ENCODE measurements at regions not wholly inside any gene's neighbourhood (a gene's known extent, or its start where the extent isn't known, plus 50 kb on each side); places are given as distances from the start of the nearest gene placed in this dataset.

GRCh38 chr15:72925661-72926060, 126.6 kb upstream of the NEO1 start:
- no peak for DNase-seq (ENCODE audit: low read depth in 4 of 4, low spot score in 3 of 4)

- no peak for DNase-seq (ENCODE audit: low read depth in 4 of 4, low spot score in 3 of 4)
Measured at GRCh38 chr15:72923289-72923688, 129.0 kb upstream of the NEO1 start.

- no peak for DNase-seq (ENCODE audit: low read depth in 4 of 4, low spot score in 3 of 4)
Measured at GRCh38 chr15:72920551-72920950, 131.7 kb upstream of the NEO1 start.

GRCh38 chr15:72919936-72920465, 132.3 kb upstream of the NEO1 start:
- no peak for DNase-seq (ENCODE audit: low read depth in 4 of 4, low spot score in 3 of 4)

- DNase-seq (ENCODE audit: low read depth in 4 of 4, low spot score in 3 of 4): no peak
Measured at GRCh38 chr15:72916897-72917296, 133.3 kb upstream of the ADPGK start.

GRCh38 chr15:72916378-72916777, 132.8 kb upstream of the ADPGK start:
- DNase-seq (ENCODE audit: low read depth in 4 of 4, low spot score in 3 of 4): no peak

GRCh38 chr15:72915843-72916242, 132.3 kb upstream of the ADPGK start:
- DNase-seq (ENCODE audit: low read depth in 4 of 4, low spot score in 3 of 4): no peak

GRCh38 chr15:72912996-72913395, 129.4 kb upstream of the ADPGK start:
- DNase-seq (ENCODE audit: low read depth in 4 of 4, low spot score in 3 of 4): no peak

- no peak for DNase-seq (ENCODE audit: low read depth in 4 of 4, low spot score in 3 of 4)
Measured at GRCh38 chr15:72912121-72912520, 128.6 kb upstream of the ADPGK start.

GRCh38 chr15:72911626-72912025, 128.1 kb upstream of the ADPGK start:
- DNase-seq (ENCODE audit: low read depth in 4 of 4, low spot score in 3 of 4): no peak

- no peak for DNase-seq (ENCODE audit: low read depth in 4 of 4, low spot score in 3 of 4)
Measured at GRCh38 chr15:72908713-72909112, 125.2 kb upstream of the ADPGK start.

- DNase-seq (ENCODE audit: low read depth in 4 of 4, low spot score in 3 of 4): peak in 1 of 4 donors; percentile 32
Measured at GRCh38 chr15:72907733-72908132, 124.2 kb upstream of the ADPGK start.

- DNase-seq (ENCODE audit: low read depth in 4 of 4, low spot score in 3 of 4): no peak
Measured at GRCh38 chr15:72902919-72903260, 119.3 kb upstream of the ADPGK start.

GRCh38 chr15:72902245-72902918, 118.8 kb upstream of the ADPGK start:
- DNase-seq (ENCODE audit: low read depth in 4 of 4, low spot score in 3 of 4): peak in 2 of 4 donors; percentile 35 to 40

- no peak for DNase-seq (ENCODE audit: low read depth in 4 of 4, low spot score in 3 of 4)
Measured at GRCh38 chr15:72892986-72893385, 109.4 kb upstream of the ADPGK start.

GRCh38 chr15:72890043-72890442, 106.5 kb upstream of the ADPGK start:
- DNase-seq (ENCODE audit: low read depth in 4 of 4, low spot score in 3 of 4): no peak

- no peak for DNase-seq (ENCODE audit: low read depth in 4 of 4, low spot score in 3 of 4)
Measured at GRCh38 chr15:72889545-72889944, 106.0 kb upstream of the ADPGK start.

GRCh38 chr15:72888811-72889210, 105.3 kb upstream of the ADPGK start:
- DNase-seq (ENCODE audit: low read depth in 4 of 4, low spot score in 3 of 4): no peak

GRCh38 chr15:72888211-72888610, 104.7 kb upstream of the ADPGK start:
- no peak for DNase-seq (ENCODE audit: low read depth in 4 of 4, low spot score in 3 of 4)

- DNase-seq (ENCODE audit: low read depth in 4 of 4, low spot score in 3 of 4): no peak
Measured at GRCh38 chr15:72887376-72887775, 103.8 kb upstream of the ADPGK start.

GRCh38 chr15:72884311-72884710, 100.8 kb upstream of the ADPGK start:
- DNase-seq (ENCODE audit: low read depth in 4 of 4, low spot score in 3 of 4): no peak

GRCh38 chr15:72873379-72874233, 90.0 kb upstream of the ADPGK start:
- DNase-seq (ENCODE audit: low read depth in 4 of 4, low spot score in 3 of 4): peak in 1 of 4 donors; percentile 24

All from left renal pelvis (tissue), 4 donors.